Mesendoderm (in vitro differentiated cells): ENCODE measurements at regions not wholly inside any gene's neighbourhood (a gene's known extent, or its start where the extent isn't known, plus 50 kb on each side); places are given as distances from the start of the nearest gene placed in this dataset.

Experiments used
- DNase-seq: peaks from one replicate; pipeline ENCODE4 v3.0.0; 2013
- H2AK5ac ChIP-seq: 2 replicates; pipeline ENCODE4 v1.6.1; 2013; ENCODE audit warnings: low read length, inconsistent platforms
- H2BK120ac ChIP-seq: 2 replicates; pipeline ENCODE4 v1.6.1; 2013; ENCODE audit warnings: low read depth, mild to moderate bottlenecking, low read length, moderate library complexity, mixed read lengths
- H2BK15ac ChIP-seq: replicated peaks from 2 replicates; pipeline ENCODE4 v1.6.1; 2013; ENCODE audit warnings: low read depth, mild to moderate bottlenecking, moderate library complexity
- H2BK5ac ChIP-seq: 2 replicates; pipeline ENCODE4 v1.6.1; 2013; ENCODE audit warnings: low read length, inconsistent platforms
- H3K18ac ChIP-seq: 2 replicates; pipeline ENCODE4 v1.6.1; 2013; ENCODE audit warnings: mild to moderate bottlenecking, low read length, mixed read lengths
- H3K23ac ChIP-seq: one replicate; pipeline ENCODE4 v1.6.1; 2013; ENCODE audit warnings: low read length
- H3K27ac ChIP-seq: 2 replicates; pipeline ENCODE4 v1.5.1; 2013; ENCODE audit warnings: low read depth, mild to moderate bottlenecking, inconsistent platforms, low read length, moderate library complexity
- H3K27me3 ChIP-seq: 2 replicates; pipeline ENCODE4 v1.6.1; 2013; ENCODE audit warnings: low read length, control low read depth, mild to moderate bottlenecking, inconsistent platforms; ENCODE audit not compliant: insufficient read depth, poor library complexity
- H3K36me3 ChIP-seq: 2 replicates; pipeline ENCODE4 v1.6.1; 2013; ENCODE audit warnings: low read length, inconsistent platforms; ENCODE audit not compliant: control insufficient read depth, insufficient read depth
- H3K4ac ChIP-seq: one replicate; pipeline ENCODE4 v1.6.1; 2013; ENCODE audit warnings: low read depth, mild to moderate bottlenecking, low read length, moderate library complexity
- H3K4me1 ChIP-seq: 2 replicates; pipeline ENCODE4 v1.6.1; 2013; ENCODE audit warnings: low read depth, low read length, inconsistent platforms; ENCODE audit not compliant: control insufficient read depth
- H3K4me2 ChIP-seq: 2 replicates; pipeline ENCODE4 v1.6.1; 2013; ENCODE audit warnings: low read length
- H3K4me3 ChIP-seq: 2 replicates; pipeline ENCODE4 v1.5.1; 2013; ENCODE audit warnings: mild to moderate bottlenecking, low read length
- H3K56ac ChIP-seq: one replicate; pipeline ENCODE4 v1.6.1; 2013; ENCODE audit warnings: low read length
- H3K79me1 ChIP-seq: 2 replicates; pipeline ENCODE4 v1.6.1; 2013; ENCODE audit warnings: low read length, inconsistent platforms
- H3K79me2 ChIP-seq: 2 replicates; pipeline ENCODE4 v1.6.1; 2013; ENCODE audit warnings: mild to moderate bottlenecking, low read length; ENCODE audit not compliant: control insufficient read depth, insufficient read depth
- H3K9ac ChIP-seq: 2 replicates; pipeline ENCODE4 v1.6.1; 2013; ENCODE audit warnings: low read length, inconsistent platforms
- H4K5ac ChIP-seq: one replicate; pipeline ENCODE4 v1.6.1; 2013; ENCODE audit warnings: low read length
- H4K8ac ChIP-seq: one replicate; pipeline ENCODE4 v1.6.1; 2013; ENCODE audit warnings: low read depth, mild to moderate bottlenecking, control low read depth, low read length, moderate library complexity
- WGBS: extraction: QIAGEN DNeasy Blood & Tissue Kit; methylation state at CpG from one replicate; pipeline ENCODE4 v1.1.7; 2013; ENCODE audit warnings: low lambda C conversion rate, missing lambda C conversion rate; ENCODE audit not compliant: insufficient coverage; ENCODE audit errors: extremely low coverage; 5-methylcytosine and 5-hydroxymethylcytosine counted together

GRCh38 chr4:161008527-161008926 lies 1155.3 kb downstream of the FSTL5 start:
- Histone ChIP-seq H3K18ac (no peak overlapping the region), H3K79me1 (no peaks in the 10 kb centered on the region), H4K5ac (no peak overlapping the region), H3K4me1 (no peaks in the 10 kb centered on the region), H3K4ac (no peak overlapping the region), H3K4me3 (no peak overlapping the region), H3K23ac (no peak overlapping the region), H3K79me2 (no peaks in the 10 kb centered on the region), H3K9ac (no peak overlapping the region), H2AK5ac (no peak overlapping the region), H3K27ac (no peak overlapping the region), H3K36me3 (no peaks in the 10 kb centered on the region), H4K8ac (no peak overlapping the region), H3K4me2 (no peak overlapping the region), H3K27me3 (no peaks in the 10 kb centered on the region), H2BK5ac (no peak overlapping the region), H2BK120ac (no peak overlapping the region), H2BK15ac (no peak overlapping the region), H3K56ac (no peak overlapping the region)
- no CpG with 5 or more reads among the region's 2 CpGs for WGBS
- no peak for DNase-seq

DNA sequence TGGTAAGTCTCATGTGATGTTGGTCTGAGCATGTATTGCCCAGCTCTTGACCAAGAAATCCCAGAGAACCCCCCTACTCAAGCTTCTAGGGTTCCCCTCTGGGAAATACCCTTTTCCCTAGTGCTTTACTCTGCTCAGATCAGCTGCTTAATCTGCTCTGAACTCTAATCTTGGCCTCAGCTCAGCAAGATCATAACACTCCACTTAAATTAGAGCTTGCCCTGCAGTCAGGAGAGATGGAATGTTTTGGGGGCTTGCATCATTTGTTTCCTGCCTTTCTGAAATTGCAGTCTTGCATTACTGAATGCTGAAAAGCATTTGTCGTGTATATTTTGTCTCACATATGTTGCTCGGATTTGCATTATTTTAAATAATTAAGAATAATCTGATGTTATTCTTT lies 1153.6 kb downstream of the FSTL5 start:
- no peak overlapping the region for H3K4ac ChIP-seq
- no peak overlapping the region for H3K4me2 ChIP-seq
- H3K23ac ChIP-seq = no peak overlapping the region
- no peak overlapping the region for H2BK15ac ChIP-seq
- H3K56ac ChIP-seq = no peak overlapping the region
- H3K79me2 ChIP-seq = no peaks in the 10 kb centered on the region
- H4K8ac ChIP-seq = no peak overlapping the region
- WGBS = no CpG with 5 or more reads among the region's 2 CpGs
- no peak for DNase-seq
- no peaks in the 10 kb centered on the region for H3K4me1 ChIP-seq
- no peak overlapping the region for H4K5ac ChIP-seq
- H3K36me3 ChIP-seq = no peaks in the 10 kb centered on the region
- H2AK5ac ChIP-seq = no peak overlapping the region
- H3K79me1 ChIP-seq = no peaks in the 10 kb centered on the region
- no peak overlapping the region for H3K4me3 ChIP-seq
- H3K9ac ChIP-seq = no peak overlapping the region
- H3K18ac ChIP-seq = no peak overlapping the region
- no peak overlapping the region for H2BK5ac ChIP-seq
- no peaks in the 10 kb centered on the region for H3K27me3 ChIP-seq
- H3K27ac ChIP-seq = no peak overlapping the region
- no peak overlapping the region for H2BK120ac ChIP-seq
